ENCODE measurements at regions not wholly inside any gene's neighbourhood (a gene's known extent, or its start where the extent isn't known, plus 50 kb on each side); places are given as distances from the start of the nearest gene placed in this dataset.
A peak's percentile ranks its signal among the peaks of the same experiment; 100 is the strongest.

DNA sequence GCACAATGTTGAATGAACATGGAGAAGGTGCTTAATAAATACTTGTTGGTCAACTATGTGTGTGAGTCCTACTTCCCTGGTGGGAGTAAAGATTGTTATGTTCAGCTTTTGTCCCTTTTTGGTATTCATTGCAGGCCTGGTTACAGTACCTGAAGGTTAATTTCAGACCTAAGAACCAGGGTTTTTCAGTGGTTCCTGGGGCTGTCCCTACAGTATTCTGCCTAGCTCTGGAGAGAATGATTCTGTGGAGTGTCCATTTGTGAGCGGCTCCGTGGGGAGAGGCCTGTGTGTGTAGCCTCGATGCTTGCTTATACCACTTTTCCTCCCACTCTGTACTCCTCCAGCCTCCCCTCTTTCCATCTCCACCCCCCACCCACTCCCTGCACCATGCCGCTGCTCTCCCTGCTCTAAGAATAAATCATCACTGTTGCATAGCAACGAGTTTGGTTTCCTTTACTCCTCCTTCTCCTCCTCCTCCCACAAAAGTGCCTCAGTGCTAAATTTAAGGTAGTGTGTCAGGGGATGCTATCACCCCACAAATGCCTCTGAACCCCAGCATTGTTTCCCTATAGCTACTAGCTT is 150.6 kb upstream of the ROPN1 start:
- in situ Hi-C loops (cut with MboI; ENCODE audit: low sequenced_read_pairs, unreplicated experiment), result no loop called here
- TF ChIP-seq CTCF (IDR thresholded peaks at IDR 0.05; ENCODE audit: borderline replicate concordance, control extremely low read depth, extremely low read depth, insufficient read depth, missing control alignments), result no peak
- peak; percentile 10 for DNase-seq (ENCODE audit: low spot score)

- no peak for TF ChIP-seq CTCF (IDR thresholded peaks at IDR 0.05; ENCODE audit: borderline replicate concordance, control extremely low read depth, extremely low read depth, insufficient read depth, missing control alignments)
- in situ Hi-C loops (cut with MboI; ENCODE audit: low sequenced_read_pairs, unreplicated experiment), result no loop called here
- no peak for DNase-seq (ENCODE audit: low spot score)
Measured at GRCh38 chr3:124143047-124143446, 151.1 kb upstream of the ROPN1 start.

DNA sequence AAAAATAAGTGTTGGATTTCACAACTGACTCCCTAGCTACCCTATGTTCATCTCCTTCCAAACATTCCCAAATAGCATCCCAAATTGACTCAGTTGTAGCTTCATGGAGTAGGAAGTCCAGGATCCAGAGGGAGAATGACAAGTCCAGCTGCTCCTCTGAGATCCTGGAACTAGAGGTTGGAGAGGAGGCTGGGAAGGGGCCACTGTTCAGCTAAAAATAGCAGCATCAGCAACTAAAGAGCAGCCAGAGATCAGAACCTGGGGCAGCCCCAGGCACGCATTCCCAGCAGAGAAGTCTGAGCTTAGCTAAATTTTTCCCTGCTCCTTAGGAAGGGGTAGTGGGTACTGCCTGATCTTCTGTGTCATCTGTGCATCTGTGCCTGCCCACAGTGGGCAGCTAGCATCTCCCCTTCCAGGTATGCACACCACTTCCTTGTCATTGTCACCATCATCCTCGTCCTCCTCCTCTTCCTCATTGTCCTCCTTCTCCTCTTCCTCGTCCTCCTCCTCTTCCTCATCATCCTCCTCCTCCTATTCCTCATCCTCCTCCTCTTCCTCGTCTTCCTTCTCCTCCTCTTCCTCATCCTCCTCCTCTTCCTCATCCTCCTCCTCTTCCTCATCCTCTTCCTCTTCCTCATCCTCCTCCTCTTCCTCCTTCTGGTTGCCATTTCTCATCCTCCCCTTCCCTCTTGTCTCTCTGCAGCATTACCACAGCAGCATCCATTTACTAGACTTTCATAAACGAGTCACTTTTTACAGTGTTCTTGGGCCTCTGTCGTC is 152.3 kb upstream of the ROPN1 start:
- TF ChIP-seq CTCF (IDR thresholded peaks at IDR 0.05; ENCODE audit: borderline replicate concordance, control extremely low read depth, extremely low read depth, insufficient read depth, missing control alignments), result no peak
- no peak for DNase-seq (ENCODE audit: low spot score)
- in situ Hi-C loops (cut with MboI; ENCODE audit: low sequenced_read_pairs, unreplicated experiment), result no loop called here

- in situ Hi-C loops (cut with MboI; ENCODE audit: low sequenced_read_pairs, unreplicated experiment), result no loop called here
- DNase-seq (ENCODE audit: low spot score), result no peak
- TF ChIP-seq CTCF (IDR thresholded peaks at IDR 0.05; ENCODE audit: borderline replicate concordance, control extremely low read depth, extremely low read depth, insufficient read depth, missing control alignments), result no peak
Measured at GRCh38 chr3:124147429-124147828, 155.5 kb upstream of the ROPN1 start.

- in situ Hi-C loops (cut with MboI; ENCODE audit: low sequenced_read_pairs, unreplicated experiment), result no loop called here
- TF ChIP-seq CTCF (IDR thresholded peaks at IDR 0.05; ENCODE audit: borderline replicate concordance, control extremely low read depth, extremely low read depth, insufficient read depth, missing control alignments), result no peak
- DNase-seq (ENCODE audit: low spot score), result no peak
Measured at GRCh38 chr3:124147946-124148345, 156.0 kb upstream of the ROPN1 start.

DNA sequence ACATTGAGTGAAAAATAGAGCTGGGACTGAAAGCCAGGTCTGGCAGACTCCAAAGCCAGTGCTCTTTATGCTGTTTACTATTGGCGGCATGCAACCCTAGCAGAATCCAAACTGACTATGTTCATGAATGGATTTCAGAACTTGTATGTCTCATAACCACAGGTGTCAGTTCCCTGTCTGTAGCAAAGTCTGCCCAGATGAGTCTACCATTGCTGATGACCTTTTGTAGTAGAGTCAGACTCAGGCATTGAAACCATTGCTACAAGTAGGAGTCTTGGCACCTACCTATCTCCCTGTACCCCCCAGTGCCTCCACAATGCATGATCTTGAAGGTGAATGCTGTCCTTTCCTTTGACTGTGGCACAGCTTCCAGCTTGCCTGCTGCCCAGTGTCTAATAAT is 157.2 kb upstream of the ROPN1 start:
- TF ChIP-seq CTCF (IDR thresholded peaks at IDR 0.05; ENCODE audit: borderline replicate concordance, control extremely low read depth, extremely low read depth, insufficient read depth, missing control alignments), result no peak
- no peak for DNase-seq (ENCODE audit: low spot score)
- in situ Hi-C loops (cut with MboI; ENCODE audit: low sequenced_read_pairs, unreplicated experiment), result no loop called here

Measured in GM13976 (cell line).